Mesenchymal stem cell (in vitro differentiated cells and primary cell): ENCODE measurements at regions not wholly inside any gene's neighbourhood (a gene's known extent, or its start where the extent isn't known, plus 50 kb on each side); places are given as distances from the start of the nearest gene placed in this dataset.
"Not testable (repeated sequence)": the region's sequence is repeated elsewhere in the genome, so short reads cannot be mapped to it uniquely, and the experiment has no call there.

ENCODE experiments used
- DNase-seq: peaks from one replicate; pipeline ENCODE4 v3.0.0-alpha.2; 2013
- H2AFZ ChIP-seq: one replicate; pipeline ENCODE4 v1.6.1; 2013; ENCODE audit warnings: low read depth, mild to moderate bottlenecking, control low read depth, inconsistent platforms, low read length, moderate library complexity
- H2AK5ac ChIP-seq: 2 replicates; pipeline ENCODE4 v1.6.1; 2013; ENCODE audit warnings: low read length, moderate library complexity, mild to moderate bottlenecking, inconsistent platforms; ENCODE audit not compliant: severe bottlenecking
- H2BK120ac ChIP-seq: one replicate; pipeline ENCODE4 v1.6.1; 2013; ENCODE audit warnings: low read depth, mild to moderate bottlenecking, inconsistent platforms, low read length, moderate library complexity
- H2BK12ac ChIP-seq, 2 experiments: one replicate each; pipeline ENCODE4 v1.6.1; 2013; ENCODE audit warnings: inconsistent platforms in 2 of 2, low read length in 2 of 2, mild to moderate bottlenecking in 2 of 2, moderate library complexity in 2 of 2, control low read depth in 1 of 2
- H2BK15ac ChIP-seq: one replicate; pipeline ENCODE4 v1.6.1; 2013; ENCODE audit warnings: mild to moderate bottlenecking, low read depth, inconsistent platforms; ENCODE audit not compliant: poor library complexity, severe bottlenecking
- H2BK5ac ChIP-seq: 2 replicates; pipeline ENCODE4 v1.6.1; 2013; ENCODE audit warnings: low read depth, mild to moderate bottlenecking, low read length, control low read depth, inconsistent platforms; ENCODE audit not compliant: poor library complexity, severe bottlenecking
- H3K14ac ChIP-seq, 2 experiments: one replicate each; pipeline ENCODE4 v1.6.1; 2013; ENCODE audit warnings: inconsistent platforms in 2 of 2, low read length in 2 of 2, control low read depth in 1 of 2, mild to moderate bottlenecking in 1 of 2, moderate library complexity in 1 of 2
- H3K18ac ChIP-seq, 2 experiments: one replicate each; pipeline ENCODE4 v1.6.1; 2013; ENCODE audit warnings: inconsistent platforms in 2 of 2, low read length in 2 of 2, control low read depth in 1 of 2, low read depth in 1 of 2, mild to moderate bottlenecking in 1 of 2
- H3K23ac ChIP-seq, 2 experiments: one replicate each; pipeline ENCODE4 v1.6.1; 2013; ENCODE audit warnings: inconsistent platforms in 2 of 2, low read length in 2 of 2, mild to moderate bottlenecking in 2 of 2, moderate library complexity in 2 of 2, control low read depth in 1 of 2
- H3K27ac ChIP-seq: 2 replicates; pipeline ENCODE4 v1.5.1; 2013; ENCODE audit warnings: mild to moderate bottlenecking, moderate library complexity, low read length, control low read depth, inconsistent platforms; ENCODE audit not compliant: poor library complexity, severe bottlenecking
- H3K27me3 ChIP-seq, 2 experiments: 2 replicates each; pipeline versions ENCODE4 v1.6.1 to v1.7.0; 2013; ENCODE audit warnings: low read length in 2 of 2, mild to moderate bottlenecking in 2 of 2, moderate library complexity in 2 of 2, control low read depth in 1 of 2, inconsistent platforms in 1 of 2; ENCODE audit not compliant: control insufficient read depth in 1 of 2, insufficient read depth in 1 of 2
- H3K36me3 ChIP-seq, 2 experiments: 2 replicates each; pipeline versions ENCODE4 v1.6.1 to v1.7.0; 2013; ENCODE audit warnings: low read length in 2 of 2, control low read depth in 1 of 2, inconsistent platforms in 1 of 2, low read depth in 1 of 2, mild to moderate bottlenecking in 1 of 2; ENCODE audit not compliant: insufficient read depth in 2 of 2, control insufficient read depth in 1 of 2
- H3K4ac ChIP-seq, 2 experiments: one replicate each; pipeline ENCODE4 v1.6.1; 2013; ENCODE audit warnings: inconsistent platforms in 2 of 2, low read length in 2 of 2, mild to moderate bottlenecking in 2 of 2, moderate library complexity in 2 of 2, control low read depth in 1 of 2, low read depth in 1 of 2
- H3K4me1 ChIP-seq: 2 replicates; pipeline ENCODE4 v1.6.1; 2013; ENCODE audit warnings: low read depth, low read length, control low read depth; ENCODE audit not compliant: control insufficient read depth, insufficient read depth
- H3K4me2 ChIP-seq: 2 replicates; pipeline ENCODE4 v1.6.1; 2013; ENCODE audit warnings: low read length, mild to moderate bottlenecking, inconsistent platforms; ENCODE audit not compliant: poor library complexity, severe bottlenecking
- H3K4me3 ChIP-seq, 2 experiments: 2 replicates each; pipeline versions ENCODE4 v1.5.1 to v1.7.0; 2013; ENCODE audit warnings: low read length in 2 of 2, mild to moderate bottlenecking in 2 of 2, control low read depth in 1 of 2, low read depth in 1 of 2; ENCODE audit not compliant: insufficient read depth in 1 of 2
- H3K79me1 ChIP-seq: replicated peaks from 2 replicates; pipeline ENCODE4 v1.6.1; 2013; ENCODE audit warnings: mild to moderate bottlenecking, control low read depth, low read length, inconsistent platforms; ENCODE audit not compliant: poor library complexity, severe bottlenecking
- H3K9ac ChIP-seq: 2 replicates; pipeline ENCODE4 v1.7.0; 2013; ENCODE audit warnings: mild to moderate bottlenecking, low read length, moderate library complexity
- H3K9me3 ChIP-seq: 2 replicates; pipeline ENCODE4 v1.7.0; 2013; ENCODE audit warnings: mild to moderate bottlenecking, low read length; ENCODE audit not compliant: control insufficient read depth
- H4K8ac ChIP-seq: one replicate; pipeline ENCODE4 v1.6.1; 2013; ENCODE audit warnings: inconsistent platforms, mild to moderate bottlenecking, low read length, moderate library complexity
- H4K91ac ChIP-seq: one replicate; pipeline ENCODE4 v1.6.1; 2013; ENCODE audit warnings: mild to moderate bottlenecking, low read length, inconsistent platforms
- WGBS: methylation state at CpG from one replicate; pipeline ENCODE4 v1.1.7; 2013; ENCODE audit warnings: mixed read lengths; 5-methylcytosine and 5-hydroxymethylcytosine counted together

DNA sequence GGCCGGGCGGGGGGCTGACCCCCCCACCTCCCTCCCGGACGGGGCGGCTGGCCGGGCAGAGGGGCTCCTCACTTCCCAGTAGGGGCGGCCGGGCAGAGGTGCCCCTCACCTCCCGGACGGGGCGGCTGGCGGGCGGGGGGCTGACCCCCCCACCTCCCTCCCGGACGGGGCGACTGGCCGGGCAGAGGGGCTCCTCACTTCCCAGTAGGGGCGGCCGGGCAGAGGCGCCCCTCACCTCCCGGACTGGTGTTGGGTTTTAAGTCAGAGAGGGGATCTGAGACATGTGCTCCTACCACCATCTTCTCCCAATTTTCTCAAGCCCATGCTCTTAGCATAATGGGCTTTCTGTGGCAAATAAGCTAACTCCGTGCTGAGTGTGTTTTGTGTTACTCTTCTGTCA, 87.5 kb upstream of the TMTC4 start:
- H4K8ac ChIP-seq, H3K79me1 ChIP-seq, H2BK5ac ChIP-seq, H3K4me2 ChIP-seq, H2BK120ac ChIP-seq, H3K27ac ChIP-seq, H3K27me3 ChIP-seq, H3K9ac ChIP-seq, H3K18ac ChIP-seq, H3K9me3 ChIP-seq, H3K36me3 ChIP-seq, H4K91ac ChIP-seq, H3K4me3 ChIP-seq, H2BK15ac ChIP-seq, H3K23ac ChIP-seq, H2BK12ac ChIP-seq, H3K4me1 ChIP-seq, H3K14ac ChIP-seq, H2AK5ac ChIP-seq, DNase-seq, H3K4ac ChIP-seq, H2AFZ ChIP-seq: not testable (repeated sequence)
- WGBS, result 100% methylated on average over 1 of the region's 22 CpGs

DNA sequence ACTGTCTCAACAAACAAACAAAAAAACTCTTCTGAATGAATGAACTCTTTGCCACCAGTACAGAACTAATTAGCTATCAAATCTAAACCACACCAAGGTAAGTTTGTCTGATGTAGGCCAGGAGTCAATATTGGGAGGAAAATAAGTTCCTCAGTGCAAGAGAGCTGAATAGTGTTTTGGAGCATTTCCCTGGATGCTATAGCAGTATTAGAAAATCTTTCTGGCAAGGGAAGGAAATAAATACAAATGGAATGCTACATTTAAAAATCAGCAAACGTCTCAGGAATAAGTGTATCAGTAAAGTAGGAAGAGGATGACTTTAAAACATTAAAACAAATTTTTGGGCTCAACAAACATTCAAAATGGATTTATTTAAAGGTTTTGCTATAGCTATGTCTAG, 81.3 kb upstream of the TMTC4 start:
- no peak for DNase-seq
- Histone ChIP-seq H3K36me3 (no peaks in the 10 kb centered on the region), H2AK5ac (no peak overlapping the region), H3K9me3 (no peaks in the 10 kb centered on the region), H3K23ac (no peak overlapping the region), H3K27me3 (no peaks in the 10 kb centered on the region), H3K4ac (no peak overlapping the region), H3K4me1 (no peaks in the 10 kb centered on the region), H3K27ac (no peak overlapping the region), H2BK5ac (no peak overlapping the region), H3K79me1 (no peaks in the 10 kb centered on the region), H4K91ac (no peak overlapping the region), H3K4me2 (no peak overlapping the region), H2AFZ (no peak overlapping the region), H3K4me3 (no peak overlapping the region), H2BK120ac (no peak overlapping the region), H3K9ac (no peak overlapping the region), H2BK12ac (no peak overlapping the region), H2BK15ac (no peak overlapping the region), H3K14ac (no peak overlapping the region), H4K8ac (no peak overlapping the region), H3K18ac (no peak overlapping the region)
- WGBS, result no CpG with 5 or more reads among the region's 1 CpG

DNA sequence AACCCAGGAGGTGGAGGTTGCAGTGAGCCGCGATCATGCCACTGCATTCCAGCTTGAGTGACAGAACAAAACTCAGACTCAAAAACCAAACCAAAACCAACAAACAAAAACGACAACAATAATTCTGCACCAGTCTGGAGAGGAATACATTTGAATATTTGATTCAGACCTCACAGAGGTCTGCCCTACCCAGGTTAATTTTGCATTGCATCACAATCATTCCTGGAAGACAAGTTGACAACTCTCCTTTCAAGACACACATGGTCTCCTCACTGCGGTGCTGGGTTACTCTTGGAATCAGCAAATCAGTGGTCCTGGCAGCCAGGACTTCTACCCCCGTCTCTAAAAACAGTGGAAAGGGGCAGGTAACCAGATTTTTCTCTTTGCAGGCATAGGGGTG, 79.9 kb upstream of the TMTC4 start:
- H3K9me3 ChIP-seq, result no peaks in the 10 kb centered on the region
- no peak overlapping the region for H3K4ac ChIP-seq
- 88% methylated on average over 5 of the region's 5 CpGs for WGBS

DNA sequence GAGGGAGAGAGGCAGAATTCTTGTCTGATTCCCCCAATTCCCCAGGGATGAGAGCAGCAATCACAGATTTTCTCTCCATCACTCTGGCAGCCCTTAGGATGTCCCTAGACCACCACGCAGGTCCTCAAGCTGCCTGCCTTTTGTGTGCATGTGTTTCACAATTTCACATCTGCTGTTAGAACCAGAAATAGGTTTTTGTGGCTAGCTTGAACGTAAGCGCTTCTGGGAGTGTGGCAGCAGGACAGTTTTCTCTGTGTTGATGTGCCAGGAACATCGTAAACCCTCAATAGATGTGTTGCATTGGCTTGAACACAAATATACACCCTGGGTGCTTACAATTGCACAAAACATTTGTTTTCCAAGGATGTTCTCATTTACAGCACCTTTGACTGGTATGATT, 78.8 kb upstream of the TMTC4 start:
- no peaks in the 10 kb centered on the region for H3K9me3 ChIP-seq
- no peaks in the 10 kb centered on the region for H3K27me3 ChIP-seq
- H3K14ac ChIP-seq, result no peak overlapping the region
- 82% methylated on average over 3 of the region's 4 CpGs for WGBS
- no peak overlapping the region for H3K23ac ChIP-seq
- no peak overlapping the region for H3K9ac ChIP-seq
- no peak overlapping the region for H2BK12ac ChIP-seq
- no peak overlapping the region for H3K27ac ChIP-seq
- no peak overlapping the region for H3K18ac ChIP-seq
- H3K4ac ChIP-seq, result no peak overlapping the region
- H3K4me3 ChIP-seq, result no peak overlapping the region
- no peak overlapping the region for H2AK5ac ChIP-seq
- no peak overlapping the region for H3K4me2 ChIP-seq
- H4K91ac ChIP-seq, result no peak overlapping the region
- H3K36me3 ChIP-seq, result no peaks in the 10 kb centered on the region
- H2BK15ac ChIP-seq, result no peak overlapping the region
- no peak for DNase-seq
- H2BK5ac ChIP-seq, result no peak overlapping the region
- H2BK120ac ChIP-seq, result no peak overlapping the region
- H2AFZ ChIP-seq, result no peak overlapping the region
- H4K8ac ChIP-seq, result no peak overlapping the region
- no peaks in the 10 kb centered on the region for H3K4me1 ChIP-seq
- no peaks in the 10 kb centered on the region for H3K79me1 ChIP-seq

More for the DNA sequence above, 79.9 kb upstream of the TMTC4 start:
- H4K91ac ChIP-seq, result no peak overlapping the region
- H2BK120ac ChIP-seq, result no peak overlapping the region
- H2BK15ac ChIP-seq, result no peak overlapping the region
- H3K4me2 ChIP-seq, result no peak overlapping the region
- H2AK5ac ChIP-seq, result no peak overlapping the region
- H3K4me3 ChIP-seq, result no peak overlapping the region
- H2BK12ac ChIP-seq, result no peak overlapping the region
- no peak overlapping the region for H3K9ac ChIP-seq
- H2AFZ ChIP-seq, result no peak overlapping the region
- no peak overlapping the region for H3K23ac ChIP-seq
- H3K14ac ChIP-seq, result no peak overlapping the region
- no peak overlapping the region for H3K27ac ChIP-seq
- no peak overlapping the region for H3K18ac ChIP-seq
- no peaks in the 10 kb centered on the region for H3K4me1 ChIP-seq
- no peak overlapping the region for H4K8ac ChIP-seq
- DNase-seq, result no peak
- H3K27me3 ChIP-seq, result no peaks in the 10 kb centered on the region
- H3K36me3 ChIP-seq, result no peaks in the 10 kb centered on the region
- H2BK5ac ChIP-seq, result no peak overlapping the region
- H3K79me1 ChIP-seq, result no peaks in the 10 kb centered on the region
